ENCODE measurements at regions not wholly inside any gene's neighbourhood (a gene's known extent, or its start where the extent isn't known, plus 50 kb on each side); places are given as distances from the start of the nearest gene placed in this dataset.

DNA sequence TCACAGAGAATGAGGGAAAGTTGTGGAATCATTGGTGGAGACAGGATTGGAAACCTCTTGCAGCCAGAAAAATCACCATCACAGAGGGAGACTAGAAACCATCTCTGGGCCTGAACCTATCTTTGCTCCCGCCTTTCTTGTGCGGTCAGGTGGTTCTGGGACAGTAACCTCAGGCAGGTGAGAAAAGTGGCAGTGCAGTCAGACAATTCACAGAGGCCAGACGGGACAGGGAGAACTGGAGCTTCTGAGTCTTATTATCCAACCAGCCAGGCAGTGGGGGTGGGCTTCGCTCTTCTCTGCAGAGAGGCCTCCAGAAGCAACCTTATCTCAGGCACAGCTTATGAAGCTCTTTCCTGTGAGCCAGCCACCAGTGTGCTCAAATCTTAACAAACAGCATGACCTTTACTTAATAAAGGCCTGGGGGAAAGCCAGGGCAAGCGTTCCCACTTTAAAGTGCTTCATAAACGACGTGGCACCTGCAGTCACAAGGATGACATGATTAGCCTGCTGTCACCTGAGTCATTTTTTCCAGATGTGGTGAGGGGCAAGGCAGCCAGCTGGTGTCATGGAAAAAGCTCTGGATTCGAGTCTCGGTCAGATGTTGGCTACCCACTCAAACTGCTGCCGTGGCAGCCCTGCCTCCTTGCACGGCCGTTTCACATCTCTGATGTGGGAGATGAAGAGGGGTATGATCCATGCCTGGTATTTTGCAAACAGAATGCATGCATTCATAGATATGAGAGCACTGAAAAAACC is 109.7 kb downstream of the B3GNT2 start:
- in situ Hi-C loops (cut with HindIII; ENCODE audit: low sequenced_read_pairs) = no loop called here

DNA sequence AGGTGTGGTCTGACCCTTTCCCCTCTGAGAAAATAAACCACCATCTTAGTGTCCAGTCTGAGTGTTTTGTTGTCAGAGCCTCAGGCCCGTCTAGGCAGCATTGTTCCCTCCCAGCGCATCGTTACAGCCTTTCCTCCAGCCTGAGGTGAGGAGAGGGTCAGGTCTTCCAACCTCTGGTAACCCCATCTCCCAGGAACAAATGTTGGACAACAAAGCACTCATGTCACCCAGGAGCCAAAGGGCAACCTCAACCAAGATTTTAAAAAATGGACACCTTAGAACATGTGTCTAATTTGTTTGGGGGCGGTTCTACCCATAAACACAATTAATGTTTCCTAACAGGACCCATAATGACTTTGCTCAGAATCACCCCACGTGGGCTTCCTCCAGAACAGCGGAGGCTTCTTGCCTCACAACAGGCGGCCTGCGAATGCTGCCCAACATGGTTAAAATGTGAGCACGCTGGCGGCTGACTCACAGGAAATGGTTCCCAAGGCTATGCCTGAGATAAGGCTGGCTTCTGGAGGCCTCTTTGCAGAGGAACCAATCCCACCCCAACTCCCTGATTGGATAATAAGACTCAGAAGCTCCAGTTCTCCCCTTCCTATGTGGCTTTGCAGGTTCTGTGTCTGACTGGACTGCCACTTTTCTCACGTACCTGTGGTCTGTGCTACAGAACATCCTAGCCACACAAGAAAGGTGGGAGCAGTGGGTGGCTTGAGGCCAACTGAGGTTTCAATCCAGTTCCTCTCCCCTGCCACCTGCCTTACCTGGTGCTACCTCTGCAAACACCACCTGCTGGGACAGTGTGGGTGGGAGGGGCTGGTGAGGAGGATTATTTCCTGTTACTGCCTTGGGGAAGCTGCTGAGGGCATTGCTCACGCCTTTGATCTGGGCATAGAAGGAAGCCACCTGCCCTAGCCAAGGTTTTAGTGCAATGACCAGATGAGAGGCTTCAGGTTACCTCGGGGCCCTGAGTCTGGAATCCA is 108.8 kb downstream of the B3GNT2 start:
- in situ Hi-C loops (cut with HindIII; ENCODE audit: low sequenced_read_pairs) = no loop called here

DNA sequence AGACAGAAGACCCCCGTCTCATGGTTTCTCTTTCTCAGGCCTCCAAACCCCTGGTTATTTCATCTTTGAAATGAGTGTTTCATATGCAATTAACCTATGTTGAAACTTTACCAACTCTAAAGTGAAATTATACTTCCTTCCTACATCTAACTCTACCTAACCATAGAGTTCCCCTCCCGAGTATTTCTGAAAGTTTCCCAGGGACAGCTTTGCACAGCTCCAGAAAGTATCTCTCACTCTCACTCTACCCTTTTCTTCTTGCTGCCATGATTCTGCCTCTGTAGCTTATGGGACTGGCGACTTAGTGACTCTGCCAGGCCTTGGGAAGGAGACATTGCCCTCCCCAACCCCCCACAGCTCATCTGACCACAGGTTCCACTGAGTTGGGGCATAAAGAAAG is 107.9 kb downstream of the B3GNT2 start:
- in situ Hi-C loops (cut with HindIII; ENCODE audit: low sequenced_read_pairs) = no loop called here

DNA sequence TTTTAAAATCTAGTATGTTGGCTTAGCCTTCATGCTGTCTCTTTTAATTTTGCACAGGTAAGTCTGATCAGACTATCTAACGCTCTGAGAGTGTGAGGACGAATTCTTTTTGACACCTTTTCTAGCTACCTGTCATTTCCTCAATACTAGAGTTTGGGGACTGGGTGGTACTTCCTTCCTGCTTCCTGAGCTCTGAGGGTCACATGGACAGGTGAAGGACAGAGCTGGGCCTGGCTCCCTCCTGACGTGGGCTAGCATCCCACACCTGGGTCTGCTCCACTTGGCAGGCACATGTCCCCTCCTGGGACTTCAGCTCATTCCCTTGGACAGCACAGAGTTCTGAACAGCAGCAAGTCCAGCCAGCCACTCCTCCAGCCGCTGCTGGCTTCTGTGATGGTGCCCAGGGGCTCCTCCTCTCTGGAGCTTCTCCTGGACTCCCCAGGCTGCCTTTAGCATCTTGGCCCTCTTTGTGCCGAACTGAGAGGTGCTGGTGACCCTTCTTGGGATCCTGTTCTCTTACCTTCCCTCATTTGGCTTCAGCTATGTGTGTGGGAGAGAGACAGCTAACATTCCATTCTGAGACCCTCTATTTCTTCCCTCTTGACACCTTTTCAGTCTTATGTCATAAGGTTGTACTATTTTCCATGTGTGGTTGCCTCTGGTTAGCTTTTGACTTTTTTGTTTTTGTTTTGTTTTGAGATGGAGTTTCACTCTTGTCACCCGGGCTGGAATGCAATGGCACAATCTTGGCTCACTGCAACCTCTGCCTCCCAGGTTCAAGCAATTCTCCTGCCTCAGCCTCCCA is 106.9 kb downstream of the B3GNT2 start:
- in situ Hi-C loops (cut with HindIII; ENCODE audit: low sequenced_read_pairs) = no loop called here

DNA sequence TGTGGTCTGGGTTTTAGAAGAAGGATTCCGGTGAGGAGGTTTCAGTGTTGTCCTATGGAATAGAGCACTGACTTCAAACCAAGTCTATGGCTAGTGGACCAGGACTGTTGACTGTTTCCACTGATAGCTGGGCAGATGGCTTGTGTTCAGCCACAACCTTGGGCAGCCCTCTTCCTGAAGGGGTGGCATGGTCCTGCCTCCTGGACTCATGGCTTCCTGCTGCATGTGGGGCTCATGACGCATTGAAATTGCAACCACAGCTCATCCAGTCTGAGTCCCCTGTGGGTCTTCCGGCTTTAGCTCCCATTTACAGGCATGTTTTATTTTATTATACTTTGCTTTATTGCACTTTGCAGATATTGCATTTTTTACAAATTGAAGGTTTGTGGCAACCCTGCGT is 105.0 kb downstream of the B3GNT2 start:
- in situ Hi-C loops (cut with HindIII; ENCODE audit: low sequenced_read_pairs) = no loop called here

DNA sequence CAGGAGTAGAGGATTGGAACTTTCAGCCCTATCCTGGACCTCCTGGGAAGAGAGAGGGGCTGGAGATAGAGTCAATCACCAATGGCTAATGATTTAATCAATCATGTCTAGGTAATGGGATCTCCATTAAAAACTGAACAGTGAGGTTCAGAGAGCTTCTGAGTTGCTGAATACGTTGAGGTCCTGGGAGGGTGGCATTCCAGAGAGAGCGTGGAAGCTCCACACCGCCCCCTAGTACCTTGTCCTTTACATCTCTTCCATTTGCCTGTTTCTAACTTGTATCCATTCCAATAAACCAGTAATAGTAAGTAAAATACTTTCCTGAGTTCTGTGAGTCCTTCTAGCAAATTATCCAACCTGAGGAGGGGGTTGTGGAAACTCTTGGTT is 101.7 kb downstream of the B3GNT2 start:
- in situ Hi-C loops (cut with HindIII; ENCODE audit: low sequenced_read_pairs) = no loop called here

DNA sequence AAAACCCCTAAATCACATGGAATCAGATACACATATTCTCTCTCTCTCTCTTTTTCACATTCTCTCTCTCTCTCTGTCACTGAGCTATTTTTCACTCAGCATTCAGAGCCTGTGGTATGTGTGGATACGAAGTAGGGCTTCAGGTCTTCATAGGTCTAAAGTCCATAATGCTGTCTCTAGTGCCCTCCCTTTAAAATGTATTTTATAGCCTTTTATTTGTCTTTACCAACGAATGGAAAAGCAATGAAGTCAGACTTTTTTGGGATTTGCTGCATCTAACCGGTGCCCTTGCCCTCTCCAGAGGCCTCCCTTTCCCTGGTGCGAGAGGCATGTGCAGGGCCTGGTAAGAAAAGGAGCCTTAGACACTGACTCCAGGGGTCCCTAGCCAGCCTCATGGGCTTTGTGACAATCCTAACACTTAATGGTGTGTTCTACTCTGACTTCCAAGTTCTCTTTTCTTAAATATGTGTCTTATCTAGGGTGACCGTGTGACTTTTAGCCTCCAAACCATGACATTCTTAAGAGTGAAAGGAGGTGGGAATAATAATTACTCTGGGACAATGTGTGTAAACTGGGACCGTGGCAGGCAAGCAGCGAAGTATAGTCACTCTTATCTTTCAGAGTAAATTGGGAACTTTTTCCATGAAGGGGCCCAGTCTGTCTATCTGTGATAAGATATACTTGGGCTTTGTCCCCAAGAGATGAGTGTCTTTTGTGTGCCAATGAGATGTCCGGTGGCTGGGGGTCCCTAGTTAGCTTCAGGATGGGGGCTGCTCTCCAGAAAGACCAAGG is 101.1 kb downstream of the B3GNT2 start:
- in situ Hi-C loops (cut with HindIII; ENCODE audit: low sequenced_read_pairs) = no loop called here

DNA sequence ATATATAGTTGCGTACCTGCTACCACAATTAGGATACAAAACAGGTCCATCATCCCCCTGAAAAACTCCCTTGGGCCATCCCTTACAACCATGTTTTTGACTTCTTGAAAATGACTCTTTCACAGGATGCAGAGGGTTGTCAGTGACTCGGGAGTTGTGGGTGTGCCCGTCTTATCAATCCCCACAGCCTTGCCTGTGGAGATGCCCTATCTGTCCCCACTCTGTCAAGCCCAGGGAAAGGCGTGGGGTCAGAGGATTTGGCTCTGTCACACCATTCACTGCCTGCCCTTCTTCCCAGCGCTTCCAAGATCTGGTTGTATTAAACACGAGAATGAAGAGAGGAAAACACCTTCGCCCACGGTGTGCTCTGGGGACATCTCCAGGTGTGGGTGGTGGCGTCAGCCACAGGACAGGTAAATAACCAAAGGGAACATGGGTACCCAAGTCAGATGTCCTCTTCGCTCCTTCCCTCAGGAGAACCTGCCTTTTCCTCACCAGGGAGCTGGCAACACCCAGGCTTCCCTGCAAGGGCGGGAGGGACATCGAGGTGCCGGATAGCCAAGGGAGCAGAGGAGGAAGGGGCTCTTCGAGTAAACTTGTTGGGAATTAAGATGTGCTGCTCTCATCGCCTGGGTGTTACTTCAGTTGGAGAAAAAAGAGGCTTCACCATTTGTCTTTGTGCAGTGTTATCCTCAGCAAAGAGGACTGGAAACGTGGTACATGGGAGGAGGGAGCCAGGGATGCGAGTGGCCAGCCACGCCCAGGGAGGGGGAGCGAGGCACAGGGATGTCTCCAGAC is 100.3 kb downstream of the B3GNT2 start:
- in situ Hi-C loops (cut with HindIII; ENCODE audit: low sequenced_read_pairs) = no loop called here

DNA sequence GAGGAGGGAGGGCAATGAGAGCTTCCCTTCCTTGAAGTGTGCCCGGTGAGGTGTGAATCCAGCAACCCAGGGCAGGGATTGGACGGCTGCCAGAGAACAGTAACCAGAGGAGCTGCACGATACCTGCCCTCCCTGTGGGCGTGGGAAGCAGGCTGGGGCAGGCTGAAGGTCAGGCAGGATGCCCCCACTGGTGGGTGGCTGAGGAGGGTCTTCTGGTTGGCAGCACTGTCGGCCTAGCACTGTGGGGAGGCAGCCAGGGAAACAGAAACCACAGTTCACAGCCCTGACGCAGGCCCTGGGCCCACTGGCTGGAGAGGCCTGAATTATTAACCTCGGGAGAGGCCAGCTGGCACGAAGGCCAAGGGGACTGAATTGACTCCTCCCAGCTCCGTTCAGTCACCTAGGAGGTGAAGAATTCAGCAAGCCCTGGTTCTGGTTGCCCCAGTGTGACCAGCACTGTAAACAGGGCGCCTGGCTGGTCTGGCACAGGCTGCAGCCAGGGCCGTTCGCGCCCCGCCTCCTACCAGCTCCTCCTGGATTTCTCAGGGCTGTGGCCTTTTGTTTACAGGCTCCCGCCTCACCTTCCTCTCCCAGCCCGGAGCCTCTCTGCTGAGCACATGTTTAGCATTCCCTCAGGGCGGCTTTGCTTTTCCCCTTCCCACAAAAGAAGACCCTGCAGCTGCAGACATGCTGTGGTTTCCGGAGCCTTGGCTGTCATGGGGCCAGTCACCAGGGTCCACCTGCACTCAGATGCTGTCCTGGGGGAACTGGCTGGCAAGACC is 97.8 kb downstream of the B3GNT2 start:
- in situ Hi-C loops (cut with HindIII; ENCODE audit: low sequenced_read_pairs) = no loop called here

DNA sequence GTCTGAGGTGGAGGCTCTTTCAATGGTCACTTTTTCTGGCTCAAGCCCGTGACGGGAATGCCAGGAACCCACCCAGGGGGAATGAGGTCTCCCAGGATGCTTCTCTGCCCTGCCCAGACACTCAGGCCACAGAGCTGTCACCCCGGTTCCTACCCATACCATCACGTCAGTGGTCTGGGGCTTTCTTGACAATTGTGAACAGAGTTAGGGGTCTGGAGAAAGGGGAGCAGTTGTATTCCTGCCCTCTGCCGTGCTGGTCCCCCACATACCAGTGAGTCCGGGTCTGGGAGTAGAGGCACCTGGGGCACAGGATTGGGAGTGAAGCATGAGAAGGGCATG is 97.2 kb downstream of the B3GNT2 start:
- in situ Hi-C loops (cut with HindIII; ENCODE audit: low sequenced_read_pairs) = no loop called here

DNA sequence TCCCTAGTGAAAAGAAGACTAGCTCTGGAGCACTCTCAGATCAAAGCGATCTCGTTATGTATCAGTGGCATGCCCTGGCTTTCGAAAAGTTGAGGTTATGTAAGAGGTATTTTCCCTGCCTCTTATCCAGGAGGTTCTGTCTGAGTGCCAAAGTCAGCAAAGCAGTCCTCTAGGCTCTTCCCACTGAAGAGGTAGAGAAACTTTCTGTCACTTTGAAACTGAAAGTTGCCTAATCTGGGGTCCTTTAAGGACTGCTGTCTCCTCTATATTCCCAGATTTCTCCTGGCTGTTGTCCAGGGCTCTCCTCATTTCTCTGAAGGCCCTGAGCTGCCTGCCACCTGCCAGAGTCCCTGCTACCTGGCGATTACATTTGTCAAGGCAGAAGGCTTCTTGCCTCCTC is 96.3 kb downstream of the B3GNT2 start:
- in situ Hi-C loops (cut with HindIII; ENCODE audit: low sequenced_read_pairs) = no loop called here

DNA sequence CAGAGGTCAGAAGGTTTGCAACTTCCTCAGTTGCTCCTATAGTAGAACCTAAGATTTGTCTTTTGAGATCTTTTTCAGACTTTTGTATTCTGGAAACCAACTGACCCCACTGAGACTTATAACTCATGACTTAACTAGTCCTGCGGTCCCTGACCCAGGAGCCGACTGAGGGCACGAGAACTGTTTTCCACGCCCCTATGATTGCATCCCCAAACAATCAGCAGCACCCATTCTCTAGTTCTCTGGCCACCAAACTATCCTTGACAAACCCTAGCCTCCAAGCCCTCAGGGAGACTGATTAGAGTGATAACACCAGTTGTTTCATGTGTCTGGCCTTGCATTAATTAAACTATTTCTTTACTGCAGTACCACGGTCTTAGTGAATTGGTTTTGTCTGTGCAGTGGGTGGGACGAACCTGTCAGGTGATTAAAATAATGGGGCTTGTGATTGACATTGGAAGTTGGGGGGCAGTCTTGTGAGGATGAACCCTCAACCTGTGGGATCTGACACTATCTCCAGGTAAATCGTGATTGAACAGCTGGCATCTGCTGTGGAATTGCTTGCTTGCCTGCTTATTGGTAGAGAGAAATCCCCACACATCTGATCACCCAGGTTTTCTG is 95.7 kb downstream of the B3GNT2 start:
- in situ Hi-C loops (cut with HindIII; ENCODE audit: low sequenced_read_pairs) = no loop called here

DNA sequence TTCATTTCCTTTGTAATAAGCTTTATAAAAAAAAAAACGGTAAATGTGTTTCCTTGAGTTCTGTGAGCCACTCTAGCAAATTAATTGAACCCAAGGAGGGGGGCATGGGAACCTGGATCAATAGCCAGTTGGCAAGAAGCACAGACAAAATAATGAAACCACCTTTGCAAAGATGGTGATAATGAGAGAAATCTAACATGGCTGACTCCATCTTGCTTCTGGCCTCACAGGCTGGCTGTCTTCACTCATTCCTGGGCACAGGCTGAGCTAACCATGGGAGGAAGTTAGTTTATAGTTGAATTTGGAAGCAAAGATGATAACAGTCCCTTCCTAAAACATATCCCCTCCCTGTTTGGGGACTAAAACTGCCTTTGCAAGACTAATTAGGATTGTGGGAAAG is 95.1 kb downstream of the B3GNT2 start:
- in situ Hi-C loops (cut with HindIII; ENCODE audit: low sequenced_read_pairs) = no loop called here

DNA sequence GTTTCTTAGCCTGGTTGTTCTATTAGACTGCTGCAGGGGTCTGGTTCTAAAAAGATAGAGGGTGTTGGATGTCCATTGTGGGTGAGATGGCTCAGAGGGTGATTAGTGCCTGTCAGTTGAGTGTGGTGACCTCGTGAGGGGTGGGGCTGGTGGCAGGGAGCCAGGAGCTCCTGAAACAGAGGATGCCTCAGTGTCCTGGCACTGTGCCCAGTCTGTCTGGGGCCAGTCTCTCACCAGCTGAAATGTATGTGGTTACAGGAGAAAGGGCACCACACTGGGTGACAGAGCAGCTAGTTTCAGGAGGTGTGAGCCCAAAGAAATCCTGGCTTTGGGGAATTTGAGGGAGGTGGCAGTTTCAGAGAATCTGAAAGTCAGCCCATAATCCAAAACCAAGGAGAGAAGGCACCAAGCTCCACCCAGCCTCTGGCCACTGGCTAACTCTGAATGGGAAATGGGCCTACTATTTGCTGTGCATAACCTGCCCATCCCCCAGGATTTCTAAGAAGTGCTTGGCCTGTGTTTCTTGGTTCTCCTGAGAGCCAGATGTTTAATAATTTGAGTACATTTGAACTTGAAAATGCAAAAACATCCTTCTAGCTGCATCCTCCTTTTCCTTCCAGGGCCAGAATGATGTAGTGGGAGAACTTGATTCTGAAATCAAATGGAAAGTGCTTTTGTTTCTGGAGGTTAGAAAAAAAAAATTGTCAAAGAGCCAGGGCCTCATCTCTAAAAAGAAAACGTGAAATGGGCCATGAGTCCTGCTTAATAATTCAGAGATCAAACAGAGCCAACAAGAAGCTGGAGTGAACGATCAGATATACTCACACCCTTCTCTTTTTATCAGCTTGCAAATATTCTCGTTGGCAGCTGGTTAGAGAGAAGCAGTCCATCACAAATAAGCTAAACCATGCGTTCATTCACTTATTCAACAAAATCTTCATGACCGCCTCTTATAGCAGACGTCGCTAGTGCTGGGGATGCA is 92.3 kb downstream of the B3GNT2 start:
- in situ Hi-C loops (cut with HindIII; ENCODE audit: low sequenced_read_pairs) = no loop called here

DNA sequence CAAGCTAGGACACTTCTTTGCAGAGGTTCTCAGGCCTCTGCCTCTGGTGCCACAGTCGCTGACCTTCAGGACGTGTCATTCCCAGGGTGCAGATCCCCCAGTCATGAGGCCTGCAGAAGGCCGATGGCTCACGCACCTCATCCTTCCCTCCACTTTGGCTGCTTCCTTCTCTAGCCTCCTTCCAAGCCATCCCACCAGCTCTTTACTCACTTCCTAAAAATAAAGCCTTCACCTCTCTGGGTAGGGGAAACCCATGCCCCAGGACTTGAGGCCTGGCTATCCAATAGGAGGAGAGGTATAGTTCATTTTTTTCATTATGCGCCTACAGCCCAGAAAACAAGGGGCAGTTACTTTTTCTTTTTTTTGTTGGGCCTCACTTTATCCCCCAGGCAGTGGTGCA is 91.4 kb downstream of the B3GNT2 start:
- in situ Hi-C loops (cut with HindIII; ENCODE audit: low sequenced_read_pairs) = no loop called here

DNA sequence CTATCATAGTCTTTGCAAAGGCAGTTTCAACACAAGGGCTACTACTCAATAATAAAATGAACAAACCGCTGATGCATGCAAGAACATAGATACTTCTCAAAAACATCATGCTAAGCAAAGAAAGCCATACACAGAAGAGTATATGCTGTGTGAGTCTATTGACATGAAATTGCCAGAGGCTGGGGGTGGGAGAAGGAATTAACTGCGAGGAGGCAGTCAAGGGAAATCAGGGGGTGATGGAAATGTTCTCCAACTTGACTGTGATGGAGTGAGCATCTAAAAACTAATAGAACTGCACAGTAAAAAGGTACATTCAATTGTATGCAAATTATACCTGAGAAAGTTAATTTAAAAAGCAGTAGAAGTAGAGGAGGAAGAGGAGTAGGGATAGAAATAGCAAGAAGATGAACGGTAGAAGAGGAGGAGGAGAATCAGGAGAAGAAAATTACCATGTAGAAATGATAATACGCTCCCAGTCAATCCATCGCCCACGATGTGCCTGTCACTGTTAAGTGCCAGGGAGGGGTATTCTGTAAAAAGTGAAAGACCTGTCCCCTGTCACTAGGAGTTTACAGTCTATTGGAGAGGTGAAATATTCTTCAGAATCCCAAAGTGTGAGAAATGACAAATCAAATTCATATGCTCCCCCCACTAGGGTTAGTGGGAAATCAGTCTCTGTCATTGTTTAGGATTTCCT is 90.3 kb downstream of the B3GNT2 start:
- in situ Hi-C loops (cut with HindIII; ENCODE audit: low sequenced_read_pairs) = no loop called here

DNA sequence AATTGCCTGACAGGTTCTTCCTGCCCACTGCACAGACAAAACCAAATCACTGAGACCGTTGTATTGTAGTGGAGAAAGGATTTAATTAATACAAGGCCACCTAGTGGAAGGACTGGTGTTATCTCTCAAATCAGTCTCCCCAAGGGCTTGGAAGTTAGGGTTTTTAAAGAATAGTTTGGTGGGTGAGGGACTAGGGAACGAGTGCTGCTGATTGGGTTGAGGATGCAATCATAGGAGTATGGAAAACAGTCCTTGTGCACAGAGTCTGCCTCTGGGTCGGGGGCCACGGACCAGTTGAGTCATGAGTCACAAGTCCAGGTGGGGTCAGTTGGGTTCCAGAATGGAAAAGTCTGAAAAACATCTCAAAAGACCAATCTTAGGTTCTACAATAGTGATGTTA is 89.1 kb downstream of the B3GNT2 start:
- in situ Hi-C loops (cut with HindIII; ENCODE audit: low sequenced_read_pairs) = no loop called here
